ENCODE measurements at regions not wholly inside any gene's neighbourhood (a gene's known extent, or its start where the extent isn't known, plus 50 kb on each side); places are given as distances from the start of the nearest gene placed in this dataset.
A peak's percentile ranks its signal among the peaks of the same experiment; 100 is the strongest.
"Not testable (repeated sequence)": the region's sequence is repeated elsewhere in the genome, so short reads cannot be mapped to it uniquely, and the experiment has no call there.

DNA sequence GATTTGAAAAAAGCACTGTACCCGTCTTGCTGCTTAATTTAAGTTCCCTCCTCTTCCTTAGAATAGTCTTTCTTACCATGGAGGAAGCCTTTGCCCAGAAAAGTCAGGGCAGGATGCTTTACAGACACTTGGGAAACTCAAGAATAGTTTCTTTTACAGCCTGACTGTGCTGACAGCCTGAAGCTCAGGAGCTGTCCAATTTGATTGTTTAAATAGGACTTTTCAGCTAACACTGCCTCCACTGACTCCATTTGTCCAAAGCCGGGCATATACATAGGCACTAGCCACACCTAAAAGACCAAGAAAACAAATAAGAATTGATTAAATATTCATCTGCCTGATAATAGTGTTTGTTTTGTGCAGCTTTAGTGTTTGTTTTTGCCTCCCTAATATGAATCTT is 110.9 kb upstream of the L3MBTL4 start:
- DNase-seq (ENCODE audit: low spot score) = no peak

DNA sequence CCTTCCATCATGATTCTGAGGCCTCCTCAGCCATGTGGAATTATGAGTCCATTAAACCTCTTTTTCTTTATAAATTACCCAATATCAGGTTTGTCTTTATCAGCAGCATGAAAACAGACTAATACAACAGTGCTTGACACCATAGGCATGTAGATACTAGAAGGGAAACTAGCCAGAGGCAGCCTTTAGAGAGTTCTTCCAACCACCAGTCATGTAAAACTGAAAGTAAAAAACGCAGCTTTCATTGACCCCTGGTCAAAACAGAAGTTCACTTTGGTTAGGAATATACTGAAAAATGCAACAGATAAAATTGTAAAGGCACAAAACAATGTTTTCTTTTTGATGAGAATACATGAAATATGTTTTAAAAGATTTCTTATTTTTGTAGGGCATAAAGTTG is 122.8 kb upstream of the L3MBTL4 start:
- no peak for DNase-seq (ENCODE audit: low spot score)

DNA sequence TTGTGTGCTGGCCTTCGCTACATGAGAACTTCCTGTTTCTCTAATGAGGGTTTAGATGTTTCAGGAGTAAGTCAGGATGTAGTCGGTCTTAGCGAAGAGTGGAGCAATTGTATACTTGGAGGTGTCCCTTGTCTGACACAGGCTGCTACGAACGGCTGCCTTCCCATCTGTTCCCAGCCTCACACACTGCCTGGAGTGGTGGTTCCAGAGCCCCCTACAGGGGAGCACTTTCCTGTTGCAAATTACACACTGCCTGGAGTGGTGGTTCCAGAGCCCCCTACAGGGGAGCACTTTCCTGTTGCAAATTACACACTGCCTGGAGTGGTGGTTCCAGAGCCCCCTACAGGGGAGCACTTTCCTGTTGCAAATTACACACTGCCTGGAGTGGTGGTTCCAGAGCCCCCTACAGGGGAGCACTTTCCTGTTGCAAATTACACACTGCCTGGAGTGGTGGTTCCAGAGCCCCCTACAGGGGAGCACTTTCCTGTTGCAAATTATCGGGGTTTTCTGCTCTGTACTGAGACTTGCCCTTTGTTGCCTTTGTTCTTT is 126.5 kb upstream of the L3MBTL4 start:
- DNase-seq (ENCODE audit: low spot score) = not testable (repeated sequence)

DNA sequence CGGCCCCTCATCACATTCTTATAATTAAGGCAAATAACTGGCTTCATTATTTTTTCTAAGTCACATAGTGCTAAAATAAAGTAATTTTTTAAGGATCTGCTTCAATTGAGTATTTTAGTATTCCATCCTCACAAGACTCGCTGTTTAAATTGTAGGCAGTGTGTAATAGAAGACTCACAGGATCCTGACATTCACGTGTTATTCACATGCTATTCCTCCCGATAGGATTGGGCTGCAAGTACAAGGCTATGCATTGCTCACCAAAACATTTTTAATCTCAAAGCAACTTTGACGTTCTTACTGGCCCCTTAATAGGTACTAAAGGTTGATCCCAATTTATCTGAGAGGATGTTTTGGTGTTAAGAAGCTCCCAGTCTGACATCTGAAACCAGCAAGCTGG is 127.6 kb upstream of the L3MBTL4 start:
- DNase-seq (ENCODE audit: low spot score) = no peak

DNA sequence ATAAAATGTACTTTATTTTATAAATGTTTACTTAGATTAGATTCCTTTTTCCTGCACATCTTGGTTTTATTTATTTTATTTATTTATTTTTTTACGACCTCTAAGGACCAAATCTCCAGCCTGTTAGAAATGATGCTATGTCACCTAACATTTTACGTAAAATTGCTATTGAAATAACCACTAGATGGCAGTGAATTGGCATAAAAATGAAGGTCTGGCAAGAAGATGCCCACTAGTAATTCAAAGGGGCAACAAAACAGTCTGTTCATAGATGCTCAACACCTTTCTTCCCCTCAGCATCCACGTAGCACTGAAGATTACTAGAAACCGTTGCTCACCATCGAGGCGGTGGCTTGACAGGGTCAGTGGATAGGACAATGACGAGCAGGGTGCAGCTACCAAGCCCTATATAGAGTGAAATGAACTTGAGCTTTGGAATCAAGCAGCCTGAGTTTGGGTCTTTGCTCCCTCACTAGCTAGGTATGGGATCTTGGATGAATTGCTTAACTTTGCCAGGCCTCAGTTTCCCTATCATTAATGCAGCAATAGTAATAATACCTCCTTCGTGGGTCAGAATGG is 128.7 kb upstream of the L3MBTL4 start:
- peak; percentile 2 for DNase-seq (ENCODE audit: low spot score)

DNA sequence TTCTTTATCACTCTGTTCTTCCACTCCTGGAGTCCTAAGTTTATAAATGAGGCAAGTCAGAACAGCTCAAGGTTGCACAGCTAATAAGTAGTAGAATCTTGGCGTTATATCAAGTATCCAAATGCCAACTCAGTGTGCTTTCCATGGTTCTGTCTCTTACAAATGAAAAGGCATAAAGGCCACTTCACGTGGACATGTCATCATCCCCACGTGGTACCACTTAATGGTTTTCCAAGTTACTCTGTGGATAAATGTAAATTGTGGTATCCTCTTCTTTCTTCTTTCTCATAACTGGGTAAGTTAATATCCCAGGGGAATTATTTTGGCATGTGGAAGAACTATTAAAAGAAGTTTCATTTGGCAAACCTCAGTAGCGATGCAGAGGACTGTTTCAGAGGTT is 131.5 kb upstream of the L3MBTL4 start:
- no peak for DNase-seq (ENCODE audit: low spot score)

DNA sequence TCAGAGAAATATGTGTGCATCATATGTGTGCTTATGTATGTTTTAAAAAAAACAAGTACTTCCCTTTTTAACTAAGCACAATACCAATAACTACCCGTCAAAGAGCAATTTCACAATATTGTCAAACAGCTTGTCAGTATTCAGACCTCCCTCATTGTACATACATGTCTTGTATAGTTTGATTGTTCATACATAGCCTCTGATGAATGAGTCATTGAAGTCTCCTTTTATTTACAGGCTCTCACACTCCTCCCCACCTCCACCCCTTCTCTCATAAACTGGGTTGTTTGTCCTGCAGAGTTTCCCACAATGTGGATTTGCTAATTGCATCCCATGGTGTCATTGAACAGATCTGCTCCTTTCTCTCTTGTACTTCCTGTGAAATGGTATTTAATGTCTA is 132.8 kb upstream of the L3MBTL4 start:
- no peak for DNase-seq (ENCODE audit: low spot score)

DNA sequence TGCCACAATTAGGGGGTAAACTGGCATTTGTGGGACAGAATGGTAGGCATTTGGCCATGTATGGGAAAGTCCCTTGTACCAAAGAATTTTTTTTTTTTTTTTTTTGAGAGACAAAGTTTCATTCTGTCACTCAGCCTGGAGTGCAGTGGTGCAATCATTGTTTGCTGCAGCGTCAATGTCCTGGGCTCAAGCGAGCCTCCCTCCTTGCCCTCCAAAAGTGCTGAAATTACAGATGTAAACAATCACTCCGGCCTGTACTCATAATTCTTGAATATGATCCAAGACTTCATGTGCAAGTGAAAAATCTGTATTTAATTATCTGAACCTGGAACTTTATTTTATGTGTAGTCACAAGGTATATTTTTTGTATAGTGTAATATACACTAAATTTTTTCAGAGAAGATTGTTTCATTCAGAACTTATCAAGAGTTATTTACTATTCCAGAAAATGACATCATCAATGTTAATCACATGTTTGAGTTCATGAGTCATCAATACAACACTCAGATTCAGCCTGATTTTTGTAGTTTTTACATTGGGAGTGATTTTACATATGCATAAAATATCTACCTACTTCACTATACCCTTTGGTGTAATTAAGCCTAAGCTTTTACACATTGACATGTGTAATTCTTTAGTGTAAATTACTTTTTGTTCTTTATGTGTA is 138.7 kb upstream of the L3MBTL4 start:
- no peak for DNase-seq (ENCODE audit: low spot score)

DNA sequence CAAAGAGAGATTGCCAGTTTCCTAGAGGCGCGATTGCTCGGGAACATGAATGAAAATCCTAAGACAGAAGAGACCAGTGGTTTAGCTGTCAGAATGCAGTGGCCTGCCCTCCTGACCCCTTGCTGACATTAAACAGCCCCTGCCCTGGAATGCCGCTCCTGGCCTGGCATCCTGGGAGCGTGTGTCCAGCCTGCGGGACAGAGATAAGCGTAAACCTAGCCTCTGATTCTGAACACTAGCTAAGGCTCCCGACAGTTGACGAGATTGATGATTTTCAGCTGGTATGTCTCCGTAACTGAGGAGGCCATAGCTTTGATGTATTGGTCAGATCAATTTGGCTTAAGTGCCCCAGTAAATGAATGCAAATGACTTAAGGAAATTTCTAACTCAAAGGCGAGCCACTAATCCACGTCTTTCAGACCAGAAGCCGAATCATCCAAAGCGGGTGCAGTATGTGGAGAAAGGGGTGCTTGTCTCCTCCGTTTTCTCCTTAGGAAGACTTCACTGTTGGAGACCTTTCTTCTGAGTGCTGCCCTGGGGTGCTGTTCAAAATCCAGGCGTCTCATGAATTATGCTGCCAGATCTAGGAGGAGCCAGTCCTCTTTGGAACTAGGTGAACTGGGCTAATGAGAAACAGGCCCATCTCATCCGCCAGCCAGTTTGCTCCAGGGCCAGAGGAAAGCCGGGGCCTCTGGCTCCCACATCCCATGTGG is 142.5 kb upstream of the L3MBTL4 start:
- no peak for DNase-seq (ENCODE audit: low spot score)

DNA sequence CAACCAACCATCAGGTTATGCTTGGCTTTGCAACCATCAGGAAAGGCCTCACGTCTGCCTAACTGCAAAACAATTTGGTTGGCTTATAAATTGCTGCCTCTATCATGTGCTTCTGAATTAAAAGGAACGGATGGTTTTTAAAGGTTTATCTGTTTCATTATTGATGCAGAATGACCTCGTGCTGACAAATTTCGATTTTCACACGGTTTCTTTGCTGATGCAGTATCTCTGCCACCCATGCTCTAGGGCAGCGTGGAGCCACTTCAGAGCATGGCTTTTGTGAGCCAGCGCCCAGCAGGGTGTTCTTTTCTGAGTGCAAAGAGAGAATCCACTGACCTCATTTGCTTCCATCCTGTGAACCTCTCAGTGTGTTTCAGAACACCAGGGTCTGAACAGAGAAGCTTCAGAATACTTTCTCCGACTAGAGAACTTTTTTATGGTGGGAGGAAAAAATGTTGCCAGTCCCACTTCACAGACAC is 143.1 kb upstream of the L3MBTL4 start:
- DNase-seq (ENCODE audit: low spot score) = no peak

DNA sequence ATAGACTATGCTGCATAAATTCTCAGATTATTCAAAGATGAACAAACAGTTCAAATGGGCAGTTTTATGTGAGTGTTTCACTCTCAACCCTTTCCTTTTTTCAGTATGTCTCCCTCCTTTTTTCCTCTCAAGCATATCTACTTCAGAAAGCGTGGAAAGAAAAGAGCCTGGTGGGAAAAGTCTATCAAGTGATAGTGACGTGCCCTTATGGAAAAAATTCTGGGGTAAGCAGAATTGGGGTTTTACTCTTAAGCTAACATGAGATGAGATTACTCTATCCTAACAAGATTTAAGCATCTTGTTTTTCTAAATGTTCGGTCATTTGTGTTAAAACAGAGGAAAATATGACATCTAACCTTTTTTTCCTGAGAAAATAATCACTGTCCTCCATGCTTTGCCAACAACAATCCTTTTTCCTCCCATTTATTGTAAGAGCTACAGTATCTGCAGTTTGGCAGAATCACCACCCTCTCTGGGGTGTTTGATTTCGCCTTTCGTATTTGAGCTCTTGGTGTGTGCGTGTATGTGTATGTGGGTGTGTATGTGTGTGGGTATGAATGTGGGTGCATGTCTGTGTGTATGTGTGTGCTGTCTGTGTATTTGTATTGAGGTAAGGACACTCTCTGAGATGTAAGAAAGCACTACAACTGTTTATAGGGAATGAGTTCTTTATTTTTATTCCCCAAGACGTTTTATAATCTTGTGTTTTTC is 143.9 kb upstream of the L3MBTL4 start:
- no peak for DNase-seq (ENCODE audit: low spot score)

DNA sequence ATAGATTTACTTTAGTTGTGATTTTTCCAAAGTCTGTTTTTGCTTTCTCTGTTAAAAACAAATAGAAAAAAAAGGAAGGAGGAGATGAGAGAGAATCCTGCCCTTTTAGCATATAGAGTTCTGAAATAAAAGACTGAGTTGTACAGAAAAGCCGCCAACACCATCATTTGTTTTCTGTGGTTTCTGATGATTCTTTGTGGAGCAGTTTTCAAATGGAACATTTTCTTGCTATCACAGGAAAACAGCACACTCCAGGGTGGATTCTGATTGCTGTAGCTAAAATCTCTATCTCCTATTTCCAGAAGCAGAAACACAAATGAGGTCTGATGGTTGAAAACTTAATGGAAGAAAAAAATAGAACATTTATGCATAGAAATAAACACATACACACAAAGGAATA is 144.6 kb upstream of the L3MBTL4 start:
- DNase-seq (ENCODE audit: low spot score) = no peak

DNA sequence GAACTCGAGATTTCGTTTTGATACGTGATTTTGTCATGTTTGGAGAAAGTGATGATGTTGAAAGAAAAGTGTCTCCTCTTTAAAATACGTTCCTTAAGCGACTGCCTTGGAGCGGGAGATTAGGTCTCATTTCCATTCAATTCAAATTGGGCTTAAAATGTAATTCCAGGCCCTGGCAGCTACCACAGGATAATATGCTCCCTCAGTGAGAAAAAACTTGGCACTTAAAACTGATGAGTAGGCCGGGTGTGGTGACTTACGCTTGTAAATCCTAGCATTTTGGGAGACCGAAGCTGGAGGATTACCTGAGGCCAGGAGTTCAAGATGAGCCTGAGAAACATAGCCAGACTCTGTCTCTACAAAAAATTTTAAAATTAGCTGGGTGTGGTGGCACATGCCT is 146.3 kb upstream of the L3MBTL4 start:
- no peak for DNase-seq (ENCODE audit: low spot score)

DNA sequence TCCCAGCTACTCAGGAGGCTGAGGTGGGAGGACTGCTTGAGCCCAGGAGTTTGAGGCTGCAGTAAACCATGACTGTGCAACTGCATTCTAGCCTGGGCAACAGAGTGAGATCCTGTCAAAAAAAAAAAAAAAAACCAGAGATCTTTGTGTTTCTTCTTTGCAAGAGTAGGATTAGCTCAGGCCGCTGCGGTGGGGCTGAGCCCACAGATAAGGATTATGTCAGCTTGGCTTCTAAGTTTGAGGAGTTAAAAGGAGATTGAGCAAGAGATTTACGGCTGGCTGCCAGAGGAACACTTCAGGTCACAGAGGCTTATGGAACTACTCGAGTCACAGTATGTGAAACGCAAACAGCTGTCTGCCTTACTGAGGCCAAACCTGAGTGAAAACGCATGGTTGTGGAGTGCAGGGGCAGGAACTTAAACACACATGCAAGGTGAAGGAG is 146.7 kb upstream of the L3MBTL4 start:
- no peak for DNase-seq (ENCODE audit: low spot score)

DNA sequence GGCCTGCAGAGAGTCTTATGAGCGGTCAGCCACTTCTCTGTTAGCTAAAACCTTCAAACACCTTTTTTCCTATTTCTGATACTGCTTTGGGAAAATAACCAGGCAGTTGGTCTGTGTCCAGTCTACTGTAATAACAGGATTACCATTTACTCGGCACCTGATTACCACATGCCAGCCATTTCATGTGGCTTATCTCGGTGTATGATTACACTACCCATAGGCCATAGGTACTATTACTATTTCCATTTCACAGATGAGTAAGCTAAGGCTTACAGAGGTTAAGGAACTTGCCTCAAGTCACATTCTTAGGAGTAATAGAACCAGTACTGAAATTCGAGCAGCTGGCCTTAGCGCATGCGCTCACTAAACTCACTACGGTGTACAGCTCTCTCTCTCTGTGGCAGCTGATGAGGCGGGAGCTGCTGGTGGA is 147.2 kb upstream of the L3MBTL4 start:
- no peak for DNase-seq (ENCODE audit: low spot score)

DNA sequence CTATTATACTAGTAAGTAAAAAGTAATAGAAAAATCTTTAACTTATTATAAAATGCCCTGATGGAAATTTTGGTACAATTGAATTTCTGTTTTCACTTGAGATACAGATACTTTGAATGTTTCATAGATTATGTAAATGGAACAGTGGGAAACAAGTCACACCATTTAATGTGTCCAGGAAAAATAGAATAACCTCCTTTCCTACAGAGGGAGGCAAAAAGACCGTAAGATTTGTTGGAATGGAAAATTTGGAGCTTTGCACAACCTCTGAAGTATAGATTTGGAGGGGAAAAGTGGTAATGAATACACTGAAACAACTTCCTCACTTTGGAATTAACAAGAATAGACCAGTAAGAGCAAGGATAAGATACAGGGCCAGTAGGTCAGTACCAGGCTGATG is 149.2 kb upstream of the L3MBTL4 start:
- no peak for DNase-seq (ENCODE audit: low spot score)

DNA sequence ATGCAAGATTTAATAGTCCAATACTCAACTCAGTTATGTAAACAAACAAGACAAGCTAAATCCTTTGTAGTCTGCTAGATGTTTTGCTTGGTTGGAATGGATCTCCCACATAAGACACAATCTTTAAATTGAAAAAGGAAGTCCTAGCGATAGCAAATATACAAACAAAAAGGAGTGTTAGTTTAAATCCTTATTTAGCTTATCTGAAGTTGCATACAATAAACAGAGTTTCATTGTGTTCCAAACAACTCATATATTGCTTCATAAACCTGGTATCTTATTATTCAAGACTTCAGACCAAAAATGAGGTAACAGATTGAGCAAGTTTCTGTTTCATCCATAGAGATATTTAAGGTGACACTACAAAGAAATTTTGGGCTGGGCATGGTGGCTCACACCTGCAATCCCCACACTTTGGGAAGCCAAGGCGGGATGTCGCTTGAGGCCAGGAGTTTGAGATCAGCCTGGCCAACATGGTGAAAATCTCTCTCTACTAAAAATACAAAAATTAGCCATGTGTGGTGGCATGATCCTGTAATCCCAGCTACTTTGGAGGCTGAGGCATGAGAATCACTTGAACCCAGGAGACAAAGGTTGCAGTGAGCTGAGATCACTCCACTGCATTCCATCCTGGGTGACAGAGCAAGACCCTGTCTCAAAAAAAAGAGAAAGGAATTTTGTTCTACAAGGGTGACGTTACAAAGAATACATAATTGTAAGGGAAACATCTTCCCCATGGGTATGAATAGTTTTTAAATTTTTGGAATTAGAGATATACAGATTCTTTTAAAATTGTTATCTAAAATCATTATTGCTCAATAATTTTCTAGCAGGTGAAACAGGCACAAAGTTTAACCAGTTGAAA is 150.5 kb upstream of the L3MBTL4 start:
- no peak for DNase-seq (ENCODE audit: low spot score)

DNA sequence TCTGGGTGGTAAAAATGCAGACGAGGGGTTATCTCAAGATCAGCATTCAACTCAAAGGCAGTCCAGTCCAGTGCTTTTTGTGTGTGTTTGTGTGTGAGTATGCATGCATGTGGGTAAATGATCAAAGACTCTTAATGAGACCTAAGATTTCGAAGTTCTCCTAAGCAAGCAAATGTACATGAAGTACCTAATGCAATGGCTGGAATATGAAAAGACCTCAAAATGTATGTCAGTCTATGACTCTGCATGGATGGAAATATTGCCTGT is 151.0 kb upstream of the L3MBTL4 start:
- DNase-seq (ENCODE audit: low spot score) = no peak

DNA sequence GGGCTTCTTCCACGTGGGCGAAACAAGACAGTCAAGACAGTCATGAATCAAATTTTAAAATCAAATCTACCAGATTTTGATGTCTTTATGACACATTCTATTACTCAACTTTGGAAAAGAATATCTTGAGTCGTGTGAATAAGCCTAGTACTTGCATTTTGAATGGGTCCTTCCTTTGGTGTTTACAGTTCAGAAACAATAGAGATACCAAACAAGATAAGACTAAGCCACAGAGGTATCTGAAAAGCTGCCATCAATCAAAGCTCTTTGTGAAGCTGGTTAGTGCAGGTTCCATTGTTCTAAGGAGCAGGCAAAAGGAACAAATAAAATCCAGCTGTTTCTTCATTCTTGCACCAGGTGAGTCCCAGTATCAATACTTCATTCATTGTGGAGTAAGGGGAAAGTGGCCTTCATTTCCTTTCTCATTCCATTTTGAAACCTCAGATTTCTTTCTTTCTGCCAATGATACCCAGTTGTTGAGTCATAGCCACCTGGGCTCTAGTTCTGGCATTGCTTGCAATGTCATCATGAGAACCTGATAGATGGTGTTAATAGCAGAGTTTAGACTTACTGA is 151.7 kb upstream of the L3MBTL4 start:
- no peak for DNase-seq (ENCODE audit: low spot score)

DNA sequence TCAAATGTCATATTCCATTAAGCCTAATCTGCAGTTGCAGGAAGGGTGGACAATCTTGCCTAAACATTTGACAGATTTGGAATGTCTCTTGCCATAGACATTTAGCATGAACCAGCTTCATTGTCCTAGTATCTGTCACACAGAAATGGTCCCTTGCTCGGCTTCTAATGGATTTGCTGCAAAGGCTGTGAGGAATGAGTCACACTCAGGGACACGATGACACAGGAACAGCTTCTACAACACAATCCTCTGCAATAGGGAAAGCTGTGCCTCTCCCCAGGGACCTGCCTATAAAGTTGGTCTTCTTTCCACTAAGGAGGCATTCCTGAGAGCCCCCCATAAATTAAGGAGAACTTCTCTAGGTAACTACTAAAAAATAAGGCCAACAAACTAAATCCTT is 155.1 kb upstream of the L3MBTL4 start:
- DNase-seq (ENCODE audit: low spot score) = no peak

DNA sequence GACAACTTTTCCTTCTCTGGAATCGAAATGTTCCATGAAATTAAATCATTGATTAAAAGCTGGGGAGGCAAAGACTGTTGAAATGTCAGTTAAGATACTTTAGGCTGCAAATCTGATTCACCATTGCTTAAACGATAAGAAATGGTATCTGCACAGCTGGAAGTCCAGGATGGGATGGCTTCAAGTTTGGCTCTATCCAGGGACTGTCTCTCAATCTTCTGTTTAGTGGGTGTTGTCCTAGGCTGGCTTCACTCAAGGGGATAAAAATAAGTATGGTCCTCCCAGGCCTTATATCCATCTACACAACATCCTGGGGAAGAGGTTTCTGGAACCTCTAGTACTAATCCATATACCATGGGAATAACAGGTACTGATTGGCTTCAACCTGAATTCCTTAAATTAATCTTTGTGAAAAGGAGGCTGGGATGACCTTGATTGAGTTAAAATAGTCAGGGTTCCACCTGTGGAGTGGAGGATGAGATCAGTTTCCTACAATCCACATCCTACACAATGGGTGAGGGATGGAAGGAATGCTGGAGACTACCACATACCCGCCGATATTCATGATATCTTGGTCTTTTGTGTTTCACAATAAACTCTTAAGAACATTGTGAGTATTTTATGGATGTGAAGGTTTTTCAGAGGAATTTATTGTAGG is 156.0 kb upstream of the L3MBTL4 start:
- DNase-seq (ENCODE audit: low spot score) = no peak
